CD4-positive, alpha-beta T cell treated with Interleukin-4 for 4 hours (primary cell): ENCODE measurements at regions not wholly inside any gene's neighbourhood (a gene's known extent, or its start where the extent isn't known, plus 50 kb on each side); places are given as distances from the start of the nearest gene placed in this dataset.

Experiments used
- DNase-seq: peaks from one replicate; pipeline ENCODE4 v3.0.0-alpha.2; 2020

- no peak for DNase-seq
These were observed 91.3 kb downstream of the VEGFA start for GRCh38 chr6:43861212-43861894.

DNA sequence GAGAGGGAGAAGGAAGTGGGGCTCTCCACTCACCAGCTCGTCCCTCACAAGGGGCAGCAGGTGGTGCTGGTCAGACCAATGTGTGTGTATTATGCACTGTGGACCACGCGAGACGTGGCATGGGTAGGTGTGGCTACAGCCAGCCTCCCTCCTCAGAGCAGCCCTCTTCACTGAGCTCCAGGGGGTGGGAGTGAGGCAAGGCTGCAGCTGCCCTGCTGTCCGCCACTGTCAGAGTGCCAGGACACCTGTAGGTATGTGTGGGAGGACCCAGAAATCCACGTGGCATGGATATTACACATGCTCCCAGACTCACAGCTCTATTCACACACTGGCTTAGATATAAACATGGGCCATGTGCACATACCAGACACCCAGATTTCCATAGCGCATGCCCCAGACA lies 90.3 kb downstream of the VEGFA start:
- no peak for DNase-seq

- DNase-seq = no peak
These were observed 89.2 kb downstream of the VEGFA start for GRCh38 chr6:43859213-43859612.

GRCh38 chr6:43858161-43859153 lies 88.4 kb downstream of the VEGFA start:
- DNase-seq = no peak

DNA sequence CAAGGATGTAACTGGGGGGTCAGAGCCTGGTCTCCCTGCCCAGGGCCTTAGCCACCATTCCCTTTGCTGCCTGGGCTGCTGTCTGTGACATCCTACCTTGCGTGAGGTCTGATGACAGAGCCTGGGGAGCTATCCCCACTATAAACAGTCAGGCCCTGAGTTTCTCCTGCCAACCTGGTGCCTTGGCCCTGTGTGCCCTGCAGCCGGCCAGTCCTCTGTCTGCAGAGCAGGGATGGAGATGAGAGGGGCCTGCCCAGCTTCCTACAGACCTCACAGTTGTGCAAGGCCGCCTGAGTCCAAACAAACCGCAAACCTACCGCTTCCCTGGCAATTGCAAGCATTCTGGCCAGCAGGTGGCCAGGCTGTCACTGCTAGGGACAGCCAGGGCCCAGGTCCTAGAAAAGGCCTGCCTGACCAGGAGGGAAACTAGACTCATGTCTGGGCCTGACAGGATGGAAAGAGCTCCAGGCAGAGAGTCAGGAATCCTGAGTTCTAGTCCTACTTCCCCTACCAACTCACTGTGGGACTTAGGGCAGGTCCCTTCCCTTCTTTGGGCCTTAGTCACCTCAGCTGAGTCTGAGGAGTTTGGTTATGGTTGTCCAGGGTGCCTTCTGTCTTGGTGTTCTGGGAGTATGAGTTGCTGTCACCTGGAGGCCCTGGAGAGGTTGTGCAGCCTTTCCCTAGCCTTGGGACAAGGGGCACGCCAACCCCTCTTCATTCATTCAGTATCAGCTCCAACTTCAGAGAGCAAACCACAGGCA lies 86.2 kb downstream of the VEGFA start:
- no peak for DNase-seq

DNA sequence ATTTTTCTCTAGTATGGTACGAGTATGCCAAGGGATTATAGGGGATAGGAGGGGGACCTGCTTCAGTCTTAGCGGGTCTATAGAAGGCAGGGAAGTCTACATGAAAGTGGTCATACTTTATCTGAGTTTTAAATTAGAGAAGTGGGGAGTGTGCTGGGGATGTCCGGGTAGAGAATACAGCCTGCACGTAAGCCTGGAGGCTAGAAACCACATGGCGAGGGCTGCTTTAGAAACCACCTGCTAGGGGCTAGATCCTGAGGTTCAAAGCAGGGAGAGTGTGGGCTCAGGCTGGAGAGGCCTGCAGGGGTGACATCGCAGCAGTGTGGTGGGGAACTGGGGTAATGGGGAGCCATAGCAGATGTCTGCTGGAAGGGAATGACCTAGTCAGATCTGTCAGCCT lies 85.2 kb downstream of the VEGFA start:
- DNase-seq = no peak

GRCh38 chr6:43853066-43853650 lies 83.1 kb downstream of the VEGFA start:
- DNase-seq = no peak

GRCh38 chr6:43852350-43852864 lies 82.4 kb downstream of the VEGFA start:
- DNase-seq = no peak

GRCh38 chr6:43851204-43851865 lies 81.3 kb downstream of the VEGFA start:
- no peak for DNase-seq

DNA sequence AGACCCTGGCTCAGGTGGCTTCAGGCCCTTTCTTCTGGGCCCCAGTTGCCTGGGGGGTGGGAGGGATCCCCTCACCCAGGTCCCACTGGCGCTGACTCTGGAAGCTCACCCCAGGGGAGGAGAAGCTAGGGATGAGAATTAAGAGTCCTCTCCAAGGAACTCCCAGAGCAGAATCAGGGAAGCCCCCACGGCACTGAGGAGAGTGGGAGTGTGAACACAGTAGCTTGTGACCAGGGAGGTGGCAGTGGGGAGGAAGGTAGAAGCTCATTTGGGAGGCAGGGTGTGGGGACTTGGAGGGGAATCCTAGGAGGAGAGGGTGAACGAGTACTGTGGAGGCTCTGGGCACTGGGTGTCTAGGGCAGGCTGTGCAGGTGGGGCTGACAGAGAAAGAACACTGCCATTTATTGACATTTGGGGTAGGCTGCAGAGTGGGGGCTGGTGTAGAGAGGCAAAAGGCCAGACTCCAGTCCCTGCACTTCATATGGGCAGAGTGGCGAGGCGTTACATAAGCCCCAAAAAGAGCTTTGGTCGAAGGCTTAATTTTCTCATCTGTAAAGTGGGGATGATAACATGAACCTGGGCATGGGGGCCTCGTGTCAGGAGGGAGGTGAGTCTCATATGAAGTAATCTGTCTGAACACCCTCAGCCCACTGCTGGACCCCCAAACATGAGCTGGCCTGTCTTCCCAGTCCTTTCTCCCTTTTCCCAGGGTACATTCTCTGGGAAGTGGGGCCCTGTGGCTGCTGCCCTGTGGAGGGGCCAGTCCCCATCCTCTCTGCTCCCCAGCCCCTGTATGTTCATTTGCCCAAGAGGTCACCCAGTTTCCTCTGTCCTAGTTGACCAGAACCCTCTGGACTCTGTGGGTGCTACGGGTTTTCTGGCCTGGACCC lies 80.5 kb downstream of the VEGFA start:
- DNase-seq = no peak

DNA sequence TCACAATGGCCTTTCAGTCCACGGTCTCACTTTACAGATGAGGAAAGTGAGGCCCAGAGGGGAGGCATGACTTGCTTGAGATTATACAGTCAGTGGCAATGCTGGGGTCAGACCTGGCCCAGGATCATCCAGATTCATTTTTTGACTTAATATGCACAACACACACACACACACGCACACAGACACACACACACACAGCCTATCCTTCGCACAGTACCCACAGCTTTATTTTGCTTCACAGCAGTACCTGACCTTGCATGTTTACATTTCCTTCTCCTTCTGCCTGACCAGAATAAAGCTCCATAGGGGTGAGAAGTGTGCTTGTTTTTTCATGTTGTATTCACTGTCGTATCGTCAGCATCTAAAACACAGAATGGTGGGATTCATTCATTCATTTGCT lies 79.8 kb downstream of the VEGFA start:
- no peak for DNase-seq

- DNase-seq = no peak
These were observed 78.8 kb downstream of the VEGFA start for GRCh38 chr6:43848671-43849391.

GRCh38 chr6:43847741-43848630 lies 78.0 kb downstream of the VEGFA start:
- DNase-seq = no peak

DNA sequence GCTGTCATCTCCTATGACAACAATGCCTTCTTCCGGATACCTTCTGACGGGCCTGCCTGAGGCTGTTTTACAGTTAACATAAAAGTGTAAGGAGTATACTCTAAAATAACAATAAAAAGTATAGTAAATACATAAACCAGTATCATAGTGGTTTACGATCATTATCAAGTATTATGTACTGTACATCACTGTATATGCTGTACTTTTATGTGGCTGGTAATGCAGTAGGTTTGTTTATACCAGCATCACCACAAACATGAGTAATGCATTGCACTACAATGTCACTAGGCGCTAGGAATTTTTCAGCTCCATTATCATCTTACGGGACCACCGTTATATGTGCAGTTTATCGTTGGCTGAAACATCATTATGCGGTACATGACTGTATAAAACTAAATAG lies 76.5 kb downstream of the VEGFA start:
- DNase-seq = no peak

DNA sequence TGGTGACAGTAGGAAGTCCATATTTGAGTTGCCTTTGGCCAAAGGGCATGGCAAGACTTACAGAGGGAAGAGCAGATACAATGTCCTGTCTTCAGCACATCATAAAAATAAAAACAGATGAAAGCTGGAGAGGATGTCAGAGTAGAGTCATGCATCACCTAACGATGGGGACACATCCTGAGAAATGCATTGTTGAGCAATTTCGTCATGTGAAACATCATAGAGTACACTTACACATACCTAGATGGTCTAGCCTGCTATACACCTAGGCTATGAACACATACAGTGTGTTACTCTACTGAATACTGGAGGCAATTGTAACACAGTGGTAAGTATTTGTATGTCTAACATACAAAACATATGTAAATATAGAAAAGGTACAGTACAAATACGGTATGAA lies 75.6 kb downstream of the VEGFA start:
- DNase-seq = no peak

- no peak for DNase-seq
These were observed 73.7 kb downstream of the VEGFA start for GRCh38 chr6:43843669-43844171.

GRCh38 chr6:43843097-43843645 lies 73.2 kb downstream of the VEGFA start:
- no peak for DNase-seq

DNA sequence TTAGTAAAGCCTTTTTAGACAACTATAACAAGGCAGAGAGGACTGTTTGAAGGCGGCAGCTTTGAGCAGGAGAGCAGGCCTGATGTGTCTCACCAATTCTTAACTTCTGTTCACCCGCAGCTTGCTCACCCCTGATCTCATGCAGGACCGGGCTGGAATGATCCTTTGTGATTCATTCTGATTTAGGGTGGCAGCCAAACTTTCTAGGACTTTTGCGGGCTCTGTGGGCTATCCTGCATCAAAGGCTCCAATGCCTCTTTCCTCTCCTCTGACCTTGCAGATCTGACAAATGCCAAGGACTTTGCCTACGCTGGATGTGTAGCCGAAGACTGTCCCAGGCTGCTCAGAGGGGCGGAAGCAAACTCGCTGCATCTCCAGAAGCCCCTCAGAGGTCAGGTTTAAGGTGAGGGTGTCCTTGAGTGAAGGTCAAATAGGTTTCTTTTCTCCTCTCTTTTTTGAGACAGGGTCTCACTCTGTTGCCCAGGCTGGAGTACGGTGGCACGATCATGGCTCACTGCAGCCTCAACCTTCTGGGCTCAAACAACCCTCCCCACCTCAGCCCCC lies 72.3 kb downstream of the VEGFA start:
- DNase-seq = no peak
